ENCODE measurements at regions not wholly inside any gene's neighbourhood (a gene's known extent, or its start where the extent isn't known, plus 50 kb on each side); places are given as distances from the start of the nearest gene placed in this dataset.
A peak's percentile ranks its signal among the peaks of the same experiment; 100 is the strongest.

- intact Hi-C loops (cut with micrococcal nuclease) = no loop called here
- TF ChIP-seq, protein P1, sequence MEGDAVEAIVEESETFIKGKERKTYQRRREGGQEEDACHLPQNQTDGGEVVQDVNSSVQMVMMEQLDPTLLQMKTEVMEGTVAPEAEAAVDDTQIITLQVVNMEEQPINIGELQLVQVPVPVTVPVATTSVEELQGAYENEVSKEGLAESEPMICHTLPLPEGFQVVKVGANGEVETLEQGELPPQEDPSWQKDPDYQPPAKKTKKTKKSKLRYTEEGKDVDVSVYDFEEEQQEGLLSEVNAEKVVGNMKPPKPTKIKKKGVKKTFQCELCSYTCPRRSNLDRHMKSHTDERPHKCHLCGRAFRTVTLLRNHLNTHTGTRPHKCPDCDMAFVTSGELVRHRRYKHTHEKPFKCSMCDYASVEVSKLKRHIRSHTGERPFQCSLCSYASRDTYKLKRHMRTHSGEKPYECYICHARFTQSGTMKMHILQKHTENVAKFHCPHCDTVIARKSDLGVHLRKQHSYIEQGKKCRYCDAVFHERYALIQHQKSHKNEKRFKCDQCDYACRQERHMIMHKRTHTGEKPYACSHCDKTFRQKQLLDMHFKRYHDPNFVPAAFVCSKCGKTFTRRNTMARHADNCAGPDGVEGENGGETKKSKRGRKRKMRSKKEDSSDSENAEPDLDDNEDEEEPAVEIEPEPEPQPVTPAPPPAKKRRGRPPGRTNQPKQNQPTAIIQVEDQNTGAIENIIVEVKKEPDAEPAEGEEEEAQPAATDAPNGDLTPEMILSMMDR (IDR thresholded peaks at IDR 0.05) = no peak
- Mint-ChIP-seq H3K27me3 (ENCODE audit: low read depth in 2 of 2) (peaks cover 0 to 18% of the 10 kb centered on the region in 2 donors), H3K9me3 (no peaks in the 10 kb centered on the region), H3K4me1 (peaks cover 0 to 7% of the 10 kb centered on the region in 2 donors), H3K27ac (peak overlapping the region in 1 of 2 donors; percentile 29), H3K36me3 (no peaks in the 10 kb centered on the region), H3K4me3 (no peak overlapping the region)
- Histone ChIP-seq H3K27ac (ENCODE audit: low read length) (no peak overlapping the region), H3K9me3 (ENCODE audit: control insufficient read depth, insufficient read depth, low read length) (peaks cover 7% of the 10 kb centered on the region), H3K4me1 (ENCODE audit: control insufficient read depth, insufficient read depth, low read length) (peaks cover 13% of the 10 kb centered on the region), H3K4me3 (ENCODE audit: low read length) (no peak overlapping the region), H3K36me3 (ENCODE audit: control insufficient read depth, insufficient read depth, low read length) (no peaks in the 10 kb centered on the region), H3K27me3 (ENCODE audit: control insufficient read depth, insufficient read depth, low read length) (peaks cover 12% of the 10 kb centered on the region)
- WGBS (ENCODE audit: insufficient coverage) = 6% methylated on average over 18 of the region's 19 CpGs
- DNase-seq (no peak), ATAC-seq (peak in 1 of 3 donors; percentile 20)
Observed at GRCh38 chr9:129351642-129352145, 173.6 kb upstream of the IER5L start.

DNA sequence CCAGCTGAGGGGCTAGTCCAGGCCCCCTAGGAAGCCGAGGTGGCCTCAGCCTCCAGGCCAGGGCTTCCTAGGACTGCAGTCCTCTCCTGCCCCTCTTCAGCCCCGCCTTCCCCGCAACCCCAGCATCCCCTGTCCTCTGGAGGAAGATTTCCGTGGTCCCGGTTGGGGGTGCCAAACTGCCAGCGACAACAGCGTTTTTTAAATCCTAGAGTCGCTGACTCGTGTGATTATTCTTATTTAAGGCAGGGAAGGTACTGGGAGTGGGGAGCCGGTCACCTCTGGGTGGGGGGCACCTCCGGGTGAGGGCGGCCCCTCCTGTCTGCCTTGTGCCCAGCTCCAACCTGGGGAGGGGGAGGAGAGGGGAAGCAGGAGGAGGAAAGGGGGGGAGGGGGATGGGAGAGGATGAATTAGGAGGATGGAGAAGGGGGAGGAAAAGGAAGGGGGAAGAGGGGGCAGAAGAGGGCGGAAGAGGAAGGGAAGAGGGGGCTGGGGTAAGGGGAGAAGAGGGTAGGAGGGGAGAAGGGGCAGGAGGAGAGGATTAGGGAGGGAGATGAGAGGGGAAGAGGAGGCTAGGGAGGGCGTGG lies 173.1 kb upstream of the IER5L start:
- intact Hi-C loops (cut with micrococcal nuclease) = no loop called here
- Histone ChIP-seq H3K27me3 (ENCODE audit: control insufficient read depth, insufficient read depth, low read length) (peaks cover 12% of the 10 kb centered on the region), H3K27ac (ENCODE audit: low read length) (no peak overlapping the region), H3K4me1 (ENCODE audit: control insufficient read depth, insufficient read depth, low read length) (peaks cover 16% of the 10 kb centered on the region), H3K9me3 (ENCODE audit: control insufficient read depth, insufficient read depth, low read length) (peaks cover 7% of the 10 kb centered on the region), H3K4me3 (ENCODE audit: low read length) (no peak overlapping the region), H3K36me3 (ENCODE audit: control insufficient read depth, insufficient read depth, low read length) (no peaks in the 10 kb centered on the region)
- Mint-ChIP-seq H3K36me3 (no peaks in the 10 kb centered on the region), H3K4me3 (no peak overlapping the region), H3K9me3 (no peaks in the 10 kb centered on the region), H3K4me1 (peaks cover 0 to 7% of the 10 kb centered on the region in 2 donors), H3K27ac (peak overlapping the region in 1 of 2 donors; percentile 29), H3K27me3 (ENCODE audit: low read depth in 2 of 2) (peaks cover 0 to 18% of the 10 kb centered on the region in 2 donors)
- 39% methylated on average over 14 of the region's 14 CpGs for WGBS (ENCODE audit: insufficient coverage)
- DNase-seq = peak in 1 of 2 donors; percentile 3
- TF ChIP-seq, protein P1 (IDR thresholded peaks at IDR 0.05) = no peak
- no peak for ATAC-seq

GRCh38 chr9:129350143-129350935 lies 172.3 kb upstream of the IER5L start:
- ATAC-seq (no peak), DNase-seq (peak in 1 of 2 donors; percentile 1)
- Mint-ChIP-seq H3K27ac (no peak overlapping the region), H3K4me3 (no peak overlapping the region), H3K36me3 (no peaks in the 10 kb centered on the region), H3K4me1 (peaks cover 0 to 7% of the 10 kb centered on the region in 2 donors), H3K9me3 (no peaks in the 10 kb centered on the region), H3K27me3 (ENCODE audit: low read depth in 2 of 2) (peaks cover 0 to 18% of the 10 kb centered on the region in 2 donors)
- Histone ChIP-seq H3K36me3 (ENCODE audit: control insufficient read depth, insufficient read depth, low read length) (no peaks in the 10 kb centered on the region), H3K27ac (ENCODE audit: low read length) (no peak overlapping the region), H3K9me3 (ENCODE audit: control insufficient read depth, insufficient read depth, low read length) (peaks cover 2% of the 10 kb centered on the region), H3K4me1 (ENCODE audit: control insufficient read depth, insufficient read depth, low read length) (peaks cover 16% of the 10 kb centered on the region), H3K27me3 (ENCODE audit: control insufficient read depth, insufficient read depth, low read length) (peaks cover 12% of the 10 kb centered on the region), H3K4me3 (ENCODE audit: low read length) (no peak overlapping the region)
- WGBS (ENCODE audit: insufficient coverage) = 94% methylated on average over 21 of the region's 25 CpGs
- intact Hi-C loops (cut with micrococcal nuclease) = no loop called here
- TF ChIP-seq, protein P1 (IDR thresholded peaks at IDR 0.05) = no peak

All from natural killer cell (primary cell).